ENCODE measurements at regions not wholly inside any gene's neighbourhood (a gene's known extent, or its start where the extent isn't known, plus 50 kb on each side); places are given as distances from the start of the nearest gene placed in this dataset.

- Histone ChIP-seq H3K36me3 (ENCODE audit: control insufficient read depth, insufficient read depth, low read length) (no peaks in the 10 kb centered on the region), H3K27me3 (ENCODE audit: control insufficient read depth, insufficient read depth, low read length) (no peaks in the 10 kb centered on the region), H3K4me3 (ENCODE audit: low read depth, low read length) (no peak overlapping the region)
- no peak for TF ChIP-seq CTCF (IDR thresholded peaks at IDR 0.05; ENCODE audit: insufficient read depth, low read length, poor library complexity, severe bottlenecking)
- DNase-seq (ENCODE audit: low read depth), result no peak
Measured at GRCh38 chr4:26021417-26022345, 107.7 kb downstream of the SMIM20 start.

- H3K4me3 ChIP-seq (ENCODE audit: low read depth, low read length), result no peak overlapping the region
Measured at GRCh38 chr4:26022346-26023202, 108.6 kb downstream of the SMIM20 start.

GRCh38 chr4:26023203-26023972 is 109.4 kb downstream of the SMIM20 start:
- H3K4me3 ChIP-seq (ENCODE audit: low read depth, low read length), result no peak overlapping the region
- no peaks in the 10 kb centered on the region for H3K27me3 ChIP-seq (ENCODE audit: control insufficient read depth, insufficient read depth, low read length)
- TF ChIP-seq CTCF (IDR thresholded peaks at IDR 0.05; ENCODE audit: insufficient read depth, low read length, poor library complexity, severe bottlenecking), result no peak
- DNase-seq (ENCODE audit: low read depth), result no peak
- H3K36me3 ChIP-seq (ENCODE audit: control insufficient read depth, insufficient read depth, low read length), result no peaks in the 10 kb centered on the region

More at GRCh38 chr4:26022346-26023202, 108.6 kb downstream of the SMIM20 start:
- TF ChIP-seq CTCF (IDR thresholded peaks at IDR 0.05; ENCODE audit: insufficient read depth, low read length, poor library complexity, severe bottlenecking), result no peak
- DNase-seq (ENCODE audit: low read depth), result no peak
- Histone ChIP-seq H3K36me3 (ENCODE audit: control insufficient read depth, insufficient read depth, low read length) (no peaks in the 10 kb centered on the region), H3K27me3 (ENCODE audit: control insufficient read depth, insufficient read depth, low read length) (no peaks in the 10 kb centered on the region)

GRCh38 chr4:26024079-26024478 is 110.1 kb downstream of the SMIM20 start:
- no peak for TF ChIP-seq CTCF (IDR thresholded peaks at IDR 0.05; ENCODE audit: insufficient read depth, low read length, poor library complexity, severe bottlenecking)
- DNase-seq (ENCODE audit: low read depth), result no peak
- H3K27me3 ChIP-seq (ENCODE audit: control insufficient read depth, insufficient read depth, low read length), result no peaks in the 10 kb centered on the region
- no peaks in the 10 kb centered on the region for H3K36me3 ChIP-seq (ENCODE audit: control insufficient read depth, insufficient read depth, low read length)
- H3K4me3 ChIP-seq (ENCODE audit: low read depth, low read length), result no peak overlapping the region

GRCh38 chr4:26028133-26028792 is 114.2 kb downstream of the SMIM20 start:
- TF ChIP-seq CTCF (IDR thresholded peaks at IDR 0.05; ENCODE audit: insufficient read depth, low read length, poor library complexity, severe bottlenecking), result no peak
- DNase-seq (ENCODE audit: low read depth), result no peak
- Histone ChIP-seq H3K4me3 (ENCODE audit: low read depth, low read length) (no peak overlapping the region), H3K36me3 (ENCODE audit: control insufficient read depth, insufficient read depth, low read length) (no peaks in the 10 kb centered on the region), H3K27me3 (ENCODE audit: control insufficient read depth, insufficient read depth, low read length) (no peaks in the 10 kb centered on the region)
